IMR-90 (cell line): ENCODE measurements at regions not wholly inside any gene's neighbourhood (a gene's known extent, or its start where the extent isn't known, plus 50 kb on each side); places are given as distances from the start of the nearest gene placed in this dataset.

ENCODE experiments used
- ATAC-seq: fragments of 200-7000 bp; cut with Tn5 transposase; 2 replicates; pipeline ENCODE4 v1.9.1; 2020; ENCODE audit warnings: low read depth, mild to moderate bottlenecking, moderate library complexity
- BruUV-seq: library from RNA; stranded (reverse); fragments of 400-500 nt; replicated peaks from 2 replicates; lab custom pipeline; 2021; lab: Mats Ljungman, UMichigan
- CTCF ChIA-PET: fragments of 300-600 bp; formaldehyde crosslinking; extraction: SDS; loops from one replicate; lab custom pipeline; 2021; ENCODE audit warnings: antibody characterized with exemption; lab: Yijun Ruan, JAX
- POLR2A ChIA-PET: fragments of 300-600 bp; sonication (Branson Sonifier 250); formaldehyde crosslinking; loops from one replicate; lab custom pipeline; 2022; ENCODE audit warnings: antibody characterized with exemption; ENCODE audit not compliant: unreplicated experiment; lab: Charles Lee
- DNase-seq: peaks from one replicate; pipeline ENCODE4 v3.0.0; 2013
- H2AFZ ChIP-seq: replicated peaks from 2 replicates; pipeline ENCODE3; 2013; ENCODE audit warnings: low read length, mild to moderate bottlenecking; ENCODE audit not compliant: poor library complexity
- H2AK5ac ChIP-seq: 2 replicates; pipeline ENCODE4 v1.6.1; 2013; ENCODE audit warnings: low read depth, low read length, inconsistent platforms
- H2AK9ac ChIP-seq: replicated peaks from 2 replicates; pipeline ENCODE3; 2013; ENCODE audit warnings: mild to moderate bottlenecking, low read depth, low read length, moderate library complexity; ENCODE audit not compliant: poor library complexity
- H2BK120ac ChIP-seq: 2 replicates; pipeline ENCODE4 v1.6.1; 2013; ENCODE audit warnings: low read depth, low read length, inconsistent platforms
- H2BK15ac ChIP-seq: 3 replicates; pipeline ENCODE4 v1.6.1; 2013; ENCODE audit warnings: low read depth, low read length, inconsistent platforms
- H2BK20ac ChIP-seq: 2 replicates; pipeline ENCODE4 v1.6.1; 2013; ENCODE audit warnings: low read depth, mild to moderate bottlenecking, inconsistent platforms, low read length, moderate library complexity
- H2BK5ac ChIP-seq: 2 replicates; pipeline ENCODE4 v1.6.1; 2013; ENCODE audit warnings: mild to moderate bottlenecking, low read depth, low read length, inconsistent platforms; ENCODE audit not compliant: poor library complexity, severe bottlenecking
- H3K14ac ChIP-seq: replicated peaks from 2 replicates; pipeline ENCODE4 v1.6.1; 2013; ENCODE audit warnings: low read depth, low read length, inconsistent platforms
- H3K18ac ChIP-seq: 2 replicates; pipeline ENCODE4 v1.6.1; 2013; ENCODE audit warnings: low read depth, low read length, control low read depth
- H3K23ac ChIP-seq: 2 replicates; pipeline ENCODE4 v1.6.1; 2013; ENCODE audit warnings: low read depth, low read length, inconsistent platforms
- H3K27ac ChIP-seq: 2 replicates; pipeline ENCODE4 v1.5.1; 2013; ENCODE audit warnings: mild to moderate bottlenecking, control low read depth, low read length; ENCODE audit not compliant: insufficient read depth
- H3K27me3 ChIP-seq: 2 replicates; pipeline ENCODE4 v1.6.1; 2013; ENCODE audit warnings: low read length; ENCODE audit not compliant: control insufficient read depth, insufficient read depth
- H3K36me3 ChIP-seq: 2 replicates; pipeline ENCODE4 v1.6.1; 2013; ENCODE audit warnings: low read length, mixed read lengths; ENCODE audit not compliant: control insufficient read depth, insufficient read depth
- H3K4ac ChIP-seq: 2 replicates; pipeline ENCODE4 v1.6.1; 2013; ENCODE audit warnings: low read depth, low read length, inconsistent platforms
- H3K4me1 ChIP-seq: 2 replicates; pipeline ENCODE4 v1.6.1; 2013; ENCODE audit warnings: low read length, mixed read lengths; ENCODE audit not compliant: control insufficient read depth, insufficient read depth
- H3K4me2 ChIP-seq: 2 replicates; pipeline ENCODE4 v1.6.1; 2013; ENCODE audit warnings: low read depth, mild to moderate bottlenecking, control low read depth, low read length, moderate library complexity
- H3K4me3 ChIP-seq: 2 replicates; pipeline ENCODE4 v1.5.1; 2013; ENCODE audit warnings: low read depth, mild to moderate bottlenecking, control low read depth, low read length, moderate library complexity; ENCODE audit not compliant: insufficient read depth
- H3K56ac ChIP-seq: 2 replicates; pipeline ENCODE4 v1.6.1; 2013; ENCODE audit warnings: low read length, inconsistent platforms; ENCODE audit not compliant: insufficient read depth; ENCODE audit errors: extremely low read depth
- H3K79me1 ChIP-seq, 2 experiments: 2 replicates each; pipeline ENCODE4 v1.6.1; 2013; ENCODE audit warnings: low read length in 2 of 2, inconsistent platforms in 1 of 2, low read depth in 1 of 2
- H3K9ac ChIP-seq: 2 replicates; pipeline ENCODE4 v1.6.1; 2013; ENCODE audit warnings: low read depth, low read length, control low read depth
- H3K9me1 ChIP-seq: 2 replicates; pipeline ENCODE4 v1.6.1; 2013; ENCODE audit warnings: low read length, inconsistent platforms; ENCODE audit not compliant: insufficient read depth
- H3K9me3 ChIP-seq: 2 replicates; pipeline ENCODE4 v1.6.1; 2013; ENCODE audit warnings: low read length; ENCODE audit not compliant: control insufficient read depth, insufficient read depth
- H4K20me1 ChIP-seq: 2 replicates; pipeline ENCODE4 v1.6.1; 2013; ENCODE audit warnings: low read length, inconsistent platforms; ENCODE audit not compliant: insufficient read depth
- H4K5ac ChIP-seq: 2 replicates; pipeline ENCODE4 v1.6.1; 2013; ENCODE audit warnings: mild to moderate bottlenecking, low read depth, low read length, control low read depth
- H4K8ac ChIP-seq, 2 experiments: 2 replicates each; pipeline ENCODE4 v1.6.1; 2013; ENCODE audit warnings: low read depth in 2 of 2, low read length in 2 of 2, control low read depth in 1 of 2, inconsistent platforms in 1 of 2
- H4K91ac ChIP-seq: 2 replicates; pipeline ENCODE4 v1.6.1; 2013; ENCODE audit warnings: low read depth, low read length, inconsistent platforms; ENCODE audit not compliant: insufficient read depth
- BHLHE40 ChIP-seq: fragments of 150-350 bp; IDR thresholded peaks from 2 replicates; pipeline ENCODE4 v1.6.1; 2016; ENCODE audit warnings: mild to moderate bottlenecking, low read depth, low read length
- CHD1 ChIP-seq: IDR thresholded peaks from 2 replicates; pipeline ENCODE4 v1.6.1; 2012; ENCODE audit warnings: low read depth, low read length, improper control_type of control experiment
- MAFK ChIP-seq: IDR thresholded peaks from 2 replicates; pipeline ENCODE4 v1.6.1; 2012; ENCODE audit warnings: low read depth, low read length, improper control_type of control experiment
- MAZ ChIP-seq: IDR thresholded peaks from 2 replicates; pipeline ENCODE4 v1.6.1; 2012; ENCODE audit warnings: low read depth, mild to moderate bottlenecking, low read length, improper control_type of control experiment, moderate library complexity, borderline replicate concordance
- MXI1 ChIP-seq: IDR thresholded peaks from 2 replicates; pipeline ENCODE4 v1.6.1; 2012; ENCODE audit warnings: low read depth, mild to moderate bottlenecking, low read length, moderate library complexity, borderline replicate concordance
- NFE2L2 ChIP-seq: fragments of 150-350 bp; IDR thresholded peaks from 2 replicates; pipeline ENCODE4 v1.6.1; 2016; ENCODE audit warnings: low read depth, mild to moderate bottlenecking, low read length
- POLR2A ChIP-seq: IDR thresholded peaks from 2 replicates; pipeline ENCODE4 v1.6.1; 2012; ENCODE audit warnings: mild to moderate bottlenecking, low read depth, low read length
- RAD21 ChIP-seq: IDR thresholded peaks from 2 replicates; pipeline ENCODE4 v1.6.1; 2012; ENCODE audit warnings: low read length, improper control_type of control experiment
- RFX5 ChIP-seq: IDR thresholded peaks from 2 replicates; pipeline ENCODE4 v1.8.0; 2012; ENCODE audit warnings: low read depth, mild to moderate bottlenecking, low read length, moderate library complexity
- WGBS, 2 experiments: methylation state at CpG; one replicate each; pipeline versions ENCODE4 v1.1.5 to v1.1.7; 2013; ENCODE audit warnings: missing lambda C conversion rate in 2 of 2; ENCODE audit not compliant: insufficient read length in 1 of 2; ENCODE audit errors: extremely low coverage in 2 of 2; 5-methylcytosine and 5-hydroxymethylcytosine counted together
- dilution Hi-C: fragments of 300-500 bp; cut with HindIII; formaldehyde crosslinking; loops from one replicate; pipeline ENCODE4 v1.14.3; 2018; ENCODE audit warnings: low sequenced_read_pairs; ENCODE audit not compliant: unreplicated experiment
- in situ Hi-C: fragments of 300-500 bp; cut with MboI; formaldehyde crosslinking; loops from 3 replicates; pipeline ENCODE4 v1.14.3; 2019; ENCODE audit warnings: low sequenced_read_pairs, inconsistent platforms, mixed read lengths
- intact Hi-C: fragments of 100-400 bp; cut with micrococcal nuclease; formaldehyde crosslinking; loops from 2 replicates; pipeline ENCODE4 v1.10.0; 2022
- TF ChIP-seq, protein P1 (sequence below): conservative IDR thresholded peaks from 2 replicates; pipeline ENCODE4 v1.5.1; 2012; ENCODE audit warnings: mild to moderate bottlenecking, low read depth, low read length, improper control_type of control experiment
- TF ChIP-seq, protein P2 (sequence below): fragments of 150-350 bp; IDR thresholded peaks from 2 replicates; pipeline ENCODE4 v1.6.1; 2016; ENCODE audit warnings: low read depth, mild to moderate bottlenecking, low read length, moderate library complexity, borderline replicate concordance

DNA sequence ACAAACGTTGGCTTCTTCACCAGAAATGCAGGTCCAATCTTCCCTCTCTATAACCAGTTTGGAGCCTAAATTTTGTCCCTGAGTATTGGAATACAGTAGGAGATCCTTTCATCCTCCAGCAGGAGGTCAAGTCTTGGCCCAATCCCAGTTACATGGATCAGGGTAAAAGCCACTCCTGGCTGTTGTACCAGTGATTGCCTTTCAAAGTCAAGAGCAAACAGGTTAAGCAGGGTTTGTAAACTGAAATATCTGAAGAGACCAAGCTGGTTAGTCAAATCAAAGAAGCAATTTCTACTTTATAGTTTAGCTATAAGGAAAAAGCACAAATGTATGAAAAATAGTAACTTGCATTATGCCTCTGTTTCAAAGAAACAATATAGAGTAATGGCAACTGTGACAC, 329.4 kb downstream of the NAF1 start:
- no TSS peak for BruUV-seq
- no peak overlapping the region for H3K14ac ChIP-seq
- no peak overlapping the region for H2AK9ac ChIP-seq
- DNase-seq, result no peak
- H3K18ac ChIP-seq, result no peak overlapping the region
- intact Hi-C loops, result no loop called here
- H3K4me3 ChIP-seq, result no peak overlapping the region
- ChIA-PET POLR2A (no interaction called here), CTCF (no interaction called here)
- no peaks in the 10 kb centered on the region for H3K79me1 ChIP-seq
- H2BK120ac ChIP-seq, result no peak overlapping the region
- no peaks in the 10 kb centered on the region for H3K27me3 ChIP-seq
- no peak overlapping the region for H3K4ac ChIP-seq
- no peaks in the 10 kb centered on the region for H4K20me1 ChIP-seq
- TF ChIP-seq POLR2A (no peak), RFX5 (no peak), CHD1 (no peak), NFE2L2 (no peak), BHLHE40 (no peak), MAFK (no peak), MAZ (no peak), RAD21 (no peak), MXI1 (no peak)
- TF ChIP-seq, protein P1, sequence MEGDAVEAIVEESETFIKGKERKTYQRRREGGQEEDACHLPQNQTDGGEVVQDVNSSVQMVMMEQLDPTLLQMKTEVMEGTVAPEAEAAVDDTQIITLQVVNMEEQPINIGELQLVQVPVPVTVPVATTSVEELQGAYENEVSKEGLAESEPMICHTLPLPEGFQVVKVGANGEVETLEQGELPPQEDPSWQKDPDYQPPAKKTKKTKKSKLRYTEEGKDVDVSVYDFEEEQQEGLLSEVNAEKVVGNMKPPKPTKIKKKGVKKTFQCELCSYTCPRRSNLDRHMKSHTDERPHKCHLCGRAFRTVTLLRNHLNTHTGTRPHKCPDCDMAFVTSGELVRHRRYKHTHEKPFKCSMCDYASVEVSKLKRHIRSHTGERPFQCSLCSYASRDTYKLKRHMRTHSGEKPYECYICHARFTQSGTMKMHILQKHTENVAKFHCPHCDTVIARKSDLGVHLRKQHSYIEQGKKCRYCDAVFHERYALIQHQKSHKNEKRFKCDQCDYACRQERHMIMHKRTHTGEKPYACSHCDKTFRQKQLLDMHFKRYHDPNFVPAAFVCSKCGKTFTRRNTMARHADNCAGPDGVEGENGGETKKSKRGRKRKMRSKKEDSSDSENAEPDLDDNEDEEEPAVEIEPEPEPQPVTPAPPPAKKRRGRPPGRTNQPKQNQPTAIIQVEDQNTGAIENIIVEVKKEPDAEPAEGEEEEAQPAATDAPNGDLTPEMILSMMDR, result no peak
- TF ChIP-seq, protein P2, sequence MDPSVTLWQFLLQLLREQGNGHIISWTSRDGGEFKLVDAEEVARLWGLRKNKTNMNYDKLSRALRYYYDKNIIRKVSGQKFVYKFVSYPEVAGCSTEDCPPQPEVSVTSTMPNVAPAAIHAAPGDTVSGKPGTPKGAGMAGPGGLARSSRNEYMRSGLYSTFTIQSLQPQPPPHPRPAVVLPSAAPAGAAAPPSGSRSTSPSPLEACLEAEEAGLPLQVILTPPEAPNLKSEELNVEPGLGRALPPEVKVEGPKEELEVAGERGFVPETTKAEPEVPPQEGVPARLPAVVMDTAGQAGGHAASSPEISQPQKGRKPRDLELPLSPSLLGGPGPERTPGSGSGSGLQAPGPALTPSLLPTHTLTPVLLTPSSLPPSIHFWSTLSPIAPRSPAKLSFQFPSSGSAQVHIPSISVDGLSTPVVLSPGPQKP, result no peak
- no peak overlapping the region for H3K27ac ChIP-seq
- no peaks in the 10 kb centered on the region for H3K4me1 ChIP-seq
- in situ Hi-C loops, result no loop called here
- no peak overlapping the region for H3K4me2 ChIP-seq
- H3K56ac ChIP-seq, result no peak overlapping the region
- dilution Hi-C loops, result no loop called here
- no peaks in the 10 kb centered on the region for H3K9me1 ChIP-seq
- H3K9me3 ChIP-seq, result peaks cover 15% of the 10 kb centered on the region
- H2BK20ac ChIP-seq, result no peak overlapping the region
- ATAC-seq, result no peak
- H3K36me3 ChIP-seq, result no peaks in the 10 kb centered on the region
- H4K5ac ChIP-seq, result no peak overlapping the region
- H2BK5ac ChIP-seq, result no peak overlapping the region
- H2AFZ ChIP-seq, result no peak overlapping the region
- no peak overlapping the region for H2AK5ac ChIP-seq
- no peak overlapping the region for H3K9ac ChIP-seq
- no CpG with 5 or more reads among the region's 1 CpG for WGBS, 2 experiments
- no peak overlapping the region for H3K23ac ChIP-seq
- H4K8ac ChIP-seq, result no peak overlapping the region
- H4K91ac ChIP-seq, result no peak overlapping the region
- H2BK15ac ChIP-seq, result no peak overlapping the region
